Activated T-helper 1 cell treated with anti-CD3 and anti-CD28 coated beads, Interleukin-12 subunit alpha, Interleukin-12 subunit beta, Interleukin-2, Interleukin-4 antibody, amounts not matched to agents 30 ng/mL and 10 ng/mL and 1 ng/mL, durations not matched to agents 14 hours and 24 hours and 36 hours (primary cell): ENCODE measurements at regions not wholly inside any gene's neighbourhood (a gene's known extent, or its start where the extent isn't known, plus 50 kb on each side); places are given as distances from the start of the nearest gene placed in this dataset.

Source experiments
- DNase-seq: peaks from one replicate; pipeline ENCODE4 v3.0.0; 2021; ENCODE audit warnings: low spot score
- H3K27ac Mint-ChIP-seq: one replicate; pipeline ENCODE4 v1.8.0; 2021; ENCODE audit warnings: mild to moderate bottlenecking, mixed read lengths
- H3K27me3 Mint-ChIP-seq: one replicate; pipeline ENCODE4 v1.8.0; 2022; ENCODE audit warnings: mild to moderate bottlenecking, moderate library complexity, mixed read lengths; ENCODE audit not compliant: insufficient read depth
- H3K36me3 Mint-ChIP-seq: one replicate; pipeline ENCODE4 v1.8.0; 2021; ENCODE audit warnings: low read depth, mixed read lengths
- H3K4me1 Mint-ChIP-seq: one replicate; pipeline ENCODE4 v1.8.0; 2021; ENCODE audit warnings: low read depth, mixed read lengths
- H3K4me3 Mint-ChIP-seq: one replicate; pipeline ENCODE4 v1.8.0; 2021; ENCODE audit warnings: mild to moderate bottlenecking, moderate library complexity, mixed read lengths
- H3K9me3 Mint-ChIP-seq: one replicate; pipeline ENCODE4 v1.8.0; 2021; ENCODE audit warnings: mixed read lengths
- intact Hi-C: fragments of 100-400 bp; cut with micrococcal nuclease; formaldehyde crosslinking; loops from one replicate; pipeline ENCODE4 v1.15.1; 2024

DNA sequence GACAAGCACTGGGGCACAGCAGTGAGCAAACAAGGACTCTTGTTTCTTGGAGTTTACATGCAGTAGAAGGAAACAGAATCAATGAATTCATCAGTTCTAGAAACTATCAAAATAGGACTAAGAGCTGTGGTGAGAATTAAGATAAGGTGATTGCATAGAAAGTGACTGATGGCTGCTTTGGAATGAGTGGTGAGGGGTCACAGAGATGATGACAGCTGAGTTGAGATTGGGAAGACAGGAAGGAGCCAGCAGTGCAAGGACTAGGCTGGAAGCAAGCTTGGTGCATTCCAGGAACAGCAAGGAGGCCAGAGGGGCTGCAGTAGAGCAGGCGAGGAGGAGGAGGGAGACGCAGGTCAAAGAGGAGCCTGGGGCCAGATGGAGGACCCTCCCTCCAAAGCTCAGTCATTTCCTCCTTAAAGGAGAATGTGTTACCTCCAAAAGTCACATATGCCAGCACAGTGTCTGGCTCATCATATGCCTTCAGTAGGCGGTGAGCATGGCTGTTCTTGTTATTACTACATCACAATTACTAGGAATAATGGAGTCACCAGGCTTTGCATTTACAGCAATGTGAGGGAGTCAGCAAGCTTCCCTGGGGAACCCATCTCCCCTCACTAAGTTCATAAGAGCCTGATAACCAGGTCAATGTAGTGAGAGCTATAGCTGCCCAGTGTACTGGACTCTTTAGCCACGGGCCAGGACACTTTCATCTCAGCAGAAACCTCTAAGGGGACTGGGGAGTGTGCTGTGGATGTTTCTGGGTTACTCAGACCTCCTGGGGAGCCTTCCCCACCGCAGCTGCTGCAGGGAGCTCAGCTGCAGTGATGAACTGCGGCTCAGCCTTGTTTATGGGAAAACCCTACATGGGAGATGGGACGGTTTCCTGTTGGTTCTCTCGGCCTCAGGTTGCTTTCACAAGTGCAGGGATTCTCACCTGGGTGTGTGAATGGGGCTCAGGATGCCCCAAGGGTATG, 157.2 kb downstream of the SEC14L1 start:
- Mint-ChIP-seq H3K27me3 (peaks cover 5% of the 10 kb centered on the region), H3K36me3 (no peaks in the 10 kb centered on the region), H3K9me3 (no peaks in the 10 kb centered on the region), H3K4me1 (no peaks in the 10 kb centered on the region), H3K4me3 (no peak overlapping the region), H3K27ac (no peak overlapping the region)
- intact Hi-C loops: no loop called here
- no peak for DNase-seq

DNA sequence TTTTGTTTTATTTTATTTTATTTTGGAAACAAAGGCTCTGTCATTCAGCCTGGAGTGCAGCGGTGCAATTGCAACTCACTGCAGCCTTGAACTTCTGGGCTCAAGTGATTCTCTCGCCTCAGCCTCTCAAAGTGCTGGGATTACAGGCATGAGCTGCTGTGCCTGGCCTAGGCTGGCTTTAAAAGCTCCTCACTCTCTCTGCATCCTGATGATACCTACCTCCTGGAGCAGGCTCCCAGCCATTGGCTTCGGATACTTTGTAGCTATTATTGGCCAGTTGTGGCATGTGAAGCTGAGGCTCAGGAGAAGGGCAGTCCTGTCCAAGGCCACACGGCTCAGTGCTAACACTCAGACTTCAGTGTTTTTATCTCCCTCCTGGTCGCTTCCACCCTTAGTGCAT, 158.0 kb downstream of the SEC14L1 start:
- Mint-ChIP-seq H3K27ac (no peak overlapping the region), H3K36me3 (no peaks in the 10 kb centered on the region), H3K9me3 (no peaks in the 10 kb centered on the region), H3K4me1 (no peaks in the 10 kb centered on the region), H3K27me3 (peaks cover 5% of the 10 kb centered on the region), H3K4me3 (no peak overlapping the region)
- DNase-seq: no peak
- intact Hi-C loops: no loop called here

DNA sequence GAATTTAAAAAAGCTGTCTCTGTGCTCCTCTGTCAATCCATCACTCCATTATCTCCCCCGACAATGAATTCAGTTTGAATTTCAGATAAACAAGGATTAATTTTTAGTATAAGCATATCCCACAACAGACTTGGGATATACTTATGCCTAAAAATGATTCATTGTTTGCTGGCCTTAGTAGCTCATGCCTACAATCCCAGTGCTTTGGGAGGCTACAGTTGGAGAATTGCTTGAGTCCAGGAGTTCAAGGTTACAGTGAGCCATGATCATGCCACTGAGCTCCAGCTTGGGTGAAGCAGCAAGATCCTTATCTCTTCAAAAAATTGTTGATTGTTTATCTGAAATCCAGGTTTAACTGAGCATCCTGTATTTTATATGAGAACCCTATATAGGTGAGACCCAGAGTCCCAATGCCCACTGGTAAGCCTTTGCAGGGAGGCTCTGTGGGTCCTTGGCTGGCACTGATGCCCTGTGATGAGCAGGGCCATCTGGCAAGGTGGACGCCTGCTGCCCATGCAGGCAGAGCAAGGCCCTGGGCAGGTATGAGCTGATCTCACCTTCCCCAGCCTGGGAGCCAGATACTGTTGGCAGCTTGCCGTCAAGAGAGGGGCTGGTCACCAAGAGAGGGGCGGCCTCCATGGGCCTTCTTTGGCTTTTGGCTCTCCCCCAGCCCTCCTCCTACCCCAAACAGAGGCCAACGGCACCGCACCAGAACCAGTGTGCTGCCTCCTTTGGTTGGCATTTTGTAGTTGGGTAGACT, 158.7 kb downstream of the SEC14L1 start:
- no peak overlapping the region for H3K27ac Mint-ChIP-seq
- intact Hi-C loops: no loop called here
- peaks cover 5% of the 10 kb centered on the region for H3K27me3 Mint-ChIP-seq
- H3K4me3 Mint-ChIP-seq: no peak overlapping the region
- H3K9me3 Mint-ChIP-seq: no peaks in the 10 kb centered on the region
- no peaks in the 10 kb centered on the region for H3K36me3 Mint-ChIP-seq
- no peak for DNase-seq
- H3K4me1 Mint-ChIP-seq: no peaks in the 10 kb centered on the region

DNA sequence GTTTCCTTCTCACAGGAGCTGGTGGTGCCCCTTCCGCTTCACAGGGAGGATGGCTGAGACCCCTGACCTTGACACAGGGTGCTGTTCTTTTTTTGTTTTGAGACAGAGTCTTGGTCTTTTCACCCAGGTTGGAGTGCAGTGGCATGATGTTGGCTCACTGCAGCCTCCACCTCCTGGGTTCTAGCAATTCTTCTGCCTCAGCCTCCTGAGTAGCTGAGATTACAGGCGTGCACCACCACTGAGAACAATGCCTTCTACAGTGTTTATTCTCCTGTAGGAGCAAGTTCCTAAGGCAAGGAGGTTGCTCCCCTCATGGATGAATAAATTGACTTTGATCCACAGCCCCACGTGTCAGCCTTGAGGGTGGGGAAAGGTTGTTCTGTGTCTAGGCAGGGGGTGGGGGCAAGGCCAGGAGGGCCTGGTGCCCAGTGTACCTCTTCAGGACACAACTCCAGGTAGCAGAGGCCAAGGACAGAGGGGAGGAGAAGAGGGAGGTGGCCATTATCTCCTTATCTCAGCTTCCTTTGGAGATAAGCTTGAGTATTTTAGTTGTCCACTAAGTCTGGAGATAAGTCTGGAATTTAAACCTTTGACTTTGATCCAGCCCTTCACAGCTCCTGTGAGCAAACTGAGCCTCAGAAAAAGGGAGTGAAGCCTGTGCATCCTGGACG, 159.4 kb downstream of the SEC14L1 start:
- Mint-ChIP-seq H3K27me3 (peaks cover 5% of the 10 kb centered on the region), H3K4me3 (no peak overlapping the region), H3K36me3 (no peaks in the 10 kb centered on the region), H3K9me3 (no peaks in the 10 kb centered on the region), H3K4me1 (no peaks in the 10 kb centered on the region), H3K27ac (no peak overlapping the region)
- no peak for DNase-seq
- intact Hi-C loops: no loop called here

DNA sequence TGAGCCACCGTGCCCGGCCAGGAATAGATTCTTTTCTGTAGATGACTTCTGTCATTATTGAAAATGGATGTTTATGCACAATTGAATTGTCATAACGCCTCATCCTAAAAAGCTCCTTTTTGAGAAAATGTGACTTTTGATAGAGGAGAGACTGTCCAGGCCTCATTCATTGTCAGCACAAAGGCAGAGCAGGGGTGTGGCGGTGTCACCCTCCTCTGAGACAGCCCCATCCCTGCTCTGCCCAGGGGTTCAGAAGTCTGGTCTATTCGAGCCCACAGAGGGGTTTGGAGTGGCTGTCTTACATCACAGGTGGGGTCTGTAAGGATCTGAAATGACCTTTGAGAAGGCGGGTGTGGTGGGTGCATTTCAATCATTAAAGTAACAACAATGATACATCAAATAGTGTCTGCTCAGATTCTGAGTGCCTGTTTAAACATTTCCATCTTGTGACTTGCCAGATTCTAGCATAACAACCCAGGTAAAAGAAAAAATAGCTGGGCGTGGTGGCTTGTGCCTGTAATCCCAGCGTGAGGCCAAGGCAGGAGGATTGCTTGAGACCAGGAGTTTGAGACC, 161.0 kb downstream of the SEC14L1 start:
- intact Hi-C loops: no loop called here
- H3K36me3 Mint-ChIP-seq: no peaks in the 10 kb centered on the region
- no peaks in the 10 kb centered on the region for H3K4me1 Mint-ChIP-seq
- no peak overlapping the region for H3K27ac Mint-ChIP-seq
- no peaks in the 10 kb centered on the region for H3K27me3 Mint-ChIP-seq
- no peak overlapping the region for H3K4me3 Mint-ChIP-seq
- H3K9me3 Mint-ChIP-seq: no peaks in the 10 kb centered on the region
- no peak for DNase-seq

DNA sequence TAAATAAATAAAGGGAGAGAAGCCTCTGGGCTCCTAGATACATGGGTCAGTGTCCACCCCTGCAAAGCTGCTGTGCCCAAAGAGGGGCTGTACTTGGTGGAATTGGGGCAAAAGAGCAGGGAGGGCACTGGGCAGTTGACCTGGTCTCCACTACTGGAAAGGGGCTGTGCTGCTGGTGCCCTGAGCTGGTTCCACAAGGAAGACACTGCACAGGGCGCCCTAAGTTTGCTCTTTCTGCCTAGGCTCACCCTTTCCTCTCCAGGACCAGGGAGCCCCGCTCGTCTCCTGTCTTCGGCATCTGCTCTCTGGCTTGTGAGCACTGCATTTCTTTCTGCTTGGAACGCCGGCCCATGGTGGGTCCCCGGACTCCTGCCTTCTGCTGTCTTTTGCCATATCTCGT, 161.9 kb downstream of the SEC14L1 start:
- H3K36me3 Mint-ChIP-seq: no peaks in the 10 kb centered on the region
- no peaks in the 10 kb centered on the region for H3K4me1 Mint-ChIP-seq
- no peaks in the 10 kb centered on the region for H3K27me3 Mint-ChIP-seq
- no peaks in the 10 kb centered on the region for H3K9me3 Mint-ChIP-seq
- H3K4me3 Mint-ChIP-seq: no peak overlapping the region
- intact Hi-C loops: no loop called here
- no peak for DNase-seq
- no peak overlapping the region for H3K27ac Mint-ChIP-seq

DNA sequence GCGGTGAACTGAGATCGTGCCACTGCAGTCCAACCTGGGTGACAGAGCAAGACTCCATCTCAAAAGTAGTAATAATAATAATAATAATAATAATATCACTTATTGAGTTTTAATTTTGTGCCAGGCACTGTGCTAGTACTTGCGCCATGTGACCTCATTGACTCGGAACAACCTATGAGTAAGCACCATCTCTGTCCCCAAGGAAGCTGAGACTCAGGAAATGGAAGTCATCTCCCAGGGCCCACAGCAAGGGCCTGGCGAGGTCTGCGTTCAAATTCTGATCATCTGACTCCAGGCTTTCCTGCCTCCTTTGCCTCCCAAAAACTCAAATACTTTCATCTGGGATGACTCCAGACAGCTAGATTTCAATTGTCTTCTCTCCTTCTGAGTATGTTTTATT, 162.9 kb downstream of the SEC14L1 start:
- no peak overlapping the region for H3K27ac Mint-ChIP-seq
- intact Hi-C loops: no loop called here
- no peak for DNase-seq
- no peak overlapping the region for H3K4me3 Mint-ChIP-seq
- peaks cover 2% of the 10 kb centered on the region for H3K27me3 Mint-ChIP-seq
- H3K36me3 Mint-ChIP-seq: no peaks in the 10 kb centered on the region
- no peaks in the 10 kb centered on the region for H3K9me3 Mint-ChIP-seq
- H3K4me1 Mint-ChIP-seq: no peaks in the 10 kb centered on the region

DNA sequence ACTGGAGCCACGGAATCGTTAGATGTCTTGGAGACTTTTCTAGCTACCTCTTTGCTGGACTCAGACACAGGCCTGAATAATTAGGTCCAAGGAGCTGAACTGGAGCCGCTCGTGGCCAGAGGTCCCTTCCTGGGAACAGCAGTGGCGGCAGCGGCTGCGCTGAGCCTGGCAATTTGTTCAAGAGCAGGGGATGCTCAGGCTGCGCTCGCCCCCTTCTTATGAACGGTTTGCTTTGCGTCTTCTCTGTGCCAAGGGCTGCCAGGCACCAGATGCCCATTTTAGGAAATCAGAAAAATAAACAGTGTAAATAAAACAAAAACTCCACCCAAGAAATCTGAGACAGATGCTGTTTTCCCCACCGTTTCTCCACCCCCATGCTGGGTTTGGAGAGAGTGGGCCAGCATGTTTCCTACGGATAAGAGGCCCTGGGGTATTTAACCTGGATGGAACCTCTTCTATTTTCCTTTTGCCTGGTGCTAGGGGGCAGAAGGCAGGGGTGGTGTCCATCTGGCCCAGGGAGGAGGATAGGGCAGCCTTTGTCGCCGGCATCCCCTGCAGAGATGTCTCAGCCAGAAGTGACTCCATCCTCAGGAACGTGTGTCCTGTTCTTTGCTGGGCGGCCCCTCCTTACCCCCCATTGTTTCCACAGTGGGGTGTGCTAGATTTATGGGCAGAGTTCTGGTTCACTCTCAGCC, 163.4 kb downstream of the SEC14L1 start:
- H3K36me3 Mint-ChIP-seq: no peaks in the 10 kb centered on the region
- H3K27ac Mint-ChIP-seq: no peak overlapping the region
- H3K9me3 Mint-ChIP-seq: no peaks in the 10 kb centered on the region
- DNase-seq: no peak
- H3K4me3 Mint-ChIP-seq: no peak overlapping the region
- H3K4me1 Mint-ChIP-seq: no peaks in the 10 kb centered on the region
- peaks cover 2% of the 10 kb centered on the region for H3K27me3 Mint-ChIP-seq
- intact Hi-C loops: no loop called here

DNA sequence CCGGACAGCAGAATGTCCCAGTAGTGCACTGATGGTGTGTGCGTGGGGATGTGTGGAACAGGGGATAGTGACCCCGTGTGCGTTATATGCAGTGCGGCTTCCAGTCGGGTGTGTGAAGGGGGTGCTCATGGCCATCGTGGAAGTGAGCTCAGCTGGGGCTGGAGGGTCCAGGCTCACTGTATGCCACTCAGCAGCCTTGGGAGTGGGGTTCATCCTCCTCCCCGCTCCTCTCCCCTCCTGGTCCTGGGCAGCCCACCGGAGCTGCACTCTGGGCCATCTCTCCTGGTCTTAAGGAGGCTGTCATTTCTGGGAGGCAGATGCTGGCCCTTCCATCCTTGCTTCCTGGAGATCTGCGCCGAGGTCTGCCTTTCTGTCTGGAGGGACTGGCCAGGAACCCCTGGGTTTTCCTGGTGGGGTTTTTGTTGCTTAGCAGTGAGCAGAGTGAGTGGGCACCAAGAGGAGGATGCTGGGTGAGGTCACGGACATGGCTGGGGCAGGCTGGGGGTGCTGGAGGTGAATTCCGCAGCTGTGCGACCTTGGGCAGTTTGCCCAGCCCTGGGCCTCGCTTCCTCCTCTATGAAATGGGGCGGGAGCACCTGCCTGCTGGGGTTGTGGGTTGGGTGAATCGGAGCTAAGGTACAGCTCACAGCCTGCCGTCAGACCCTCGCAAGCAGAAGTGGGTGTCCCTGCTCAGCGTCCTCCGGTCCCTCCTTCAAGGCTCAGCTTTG, 164.1 kb downstream of the SEC14L1 start:
- Mint-ChIP-seq H3K27ac (no peak overlapping the region), H3K4me1 (no peaks in the 10 kb centered on the region), H3K4me3 (no peak overlapping the region), H3K27me3 (peaks cover 3% of the 10 kb centered on the region), H3K9me3 (no peaks in the 10 kb centered on the region), H3K36me3 (no peaks in the 10 kb centered on the region)
- DNase-seq: no peak
- intact Hi-C loops: no loop called here

DNA sequence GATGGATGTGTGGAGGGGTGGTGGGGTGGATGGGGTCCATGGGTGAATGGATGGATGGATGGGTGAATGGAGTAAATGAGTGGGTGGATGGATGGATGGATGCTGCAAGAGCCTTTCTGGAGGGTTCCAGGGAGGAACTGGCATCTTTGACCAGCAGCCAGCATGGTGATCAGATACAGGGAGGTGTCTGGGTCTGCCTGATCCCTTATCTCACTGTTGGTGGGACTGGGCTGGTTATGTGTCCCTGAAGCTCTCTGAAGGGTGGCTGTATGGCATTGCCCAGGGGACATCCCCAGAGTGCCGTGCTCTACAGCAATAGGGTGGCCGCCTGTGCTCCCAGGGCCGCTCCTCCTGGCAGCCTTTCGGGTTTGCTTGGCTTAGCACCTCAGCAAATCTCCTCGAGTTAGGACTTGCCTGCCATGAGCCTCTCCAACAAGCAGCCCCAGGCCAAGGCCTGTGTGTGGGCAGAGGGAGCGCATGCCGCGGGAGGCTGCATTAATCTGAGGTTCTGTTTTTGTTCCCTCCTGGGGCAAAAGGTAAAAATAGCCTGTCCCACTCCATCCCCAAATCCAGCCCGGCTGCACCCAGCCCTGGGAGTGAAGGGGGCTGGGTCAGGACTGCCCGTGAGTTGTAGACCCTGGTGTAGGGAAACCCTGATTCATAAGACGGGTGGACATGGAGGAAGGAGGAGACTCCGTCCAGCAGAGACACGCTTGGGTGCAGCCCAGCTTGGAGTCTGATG, 165.4 kb downstream of the SEC14L1 start:
- no peak for DNase-seq
- peaks cover 7% of the 10 kb centered on the region for H3K27me3 Mint-ChIP-seq
- H3K27ac Mint-ChIP-seq: no peak overlapping the region
- no peak overlapping the region for H3K4me3 Mint-ChIP-seq
- intact Hi-C loops: no loop called here
- no peaks in the 10 kb centered on the region for H3K4me1 Mint-ChIP-seq
- H3K36me3 Mint-ChIP-seq: no peaks in the 10 kb centered on the region
- no peaks in the 10 kb centered on the region for H3K9me3 Mint-ChIP-seq

DNA sequence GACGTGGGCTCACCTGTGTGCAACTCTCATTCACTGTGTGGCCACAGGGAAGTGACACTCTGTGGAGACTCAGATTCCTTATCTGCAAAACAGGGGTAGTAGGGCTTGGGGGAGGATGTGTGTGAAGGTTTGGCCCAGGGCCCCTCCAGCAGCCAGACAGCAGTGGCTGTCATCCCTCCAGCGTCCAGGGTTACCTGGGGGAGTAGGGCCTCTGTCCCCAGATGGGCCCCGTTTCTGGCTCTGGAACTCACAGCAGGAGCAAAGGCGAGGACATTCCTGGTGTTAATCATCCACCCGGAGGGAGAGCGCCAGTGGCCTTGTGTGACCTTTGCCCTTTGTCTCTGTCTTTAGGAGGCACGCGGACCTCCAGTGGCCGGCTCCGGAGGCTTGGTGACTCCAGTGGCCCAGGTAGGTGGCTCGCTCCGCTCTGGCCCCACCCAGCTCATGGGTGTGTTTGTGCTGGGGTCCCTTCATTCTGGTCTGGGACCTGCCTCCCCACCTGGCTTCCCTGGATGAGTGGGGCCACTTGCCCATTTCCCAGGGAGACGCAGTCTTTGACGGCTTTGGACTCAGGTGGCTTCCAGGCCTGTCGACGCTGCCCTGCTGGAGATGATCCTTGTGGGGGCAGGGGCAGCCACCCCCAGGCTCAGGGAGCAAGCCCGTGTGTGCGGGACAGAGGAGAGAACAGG, 166.2 kb downstream of the SEC14L1 start:
- intact Hi-C loops: no loop called here
- Mint-ChIP-seq H3K4me1 (peaks cover 4% of the 10 kb centered on the region), H3K4me3 (no peak overlapping the region), H3K27ac (no peak overlapping the region), H3K27me3 (peaks cover 10% of the 10 kb centered on the region), H3K9me3 (no peaks in the 10 kb centered on the region), H3K36me3 (no peaks in the 10 kb centered on the region)
- no peak for DNase-seq
